H1 (cell line): ENCODE measurements at regions not wholly inside any gene's neighbourhood (a gene's known extent, or its start where the extent isn't known, plus 50 kb on each side); places are given as distances from the start of the nearest gene placed in this dataset.

Source experiments
- CTCF ChIA-PET: fragments of 300-600 bp; sonication (Branson Sonifier 250); formaldehyde crosslinking; loops from one replicate; lab custom pipeline; 2021; ENCODE audit not compliant: partially characterized antibody; lab: Charles Lee
- POLR2A ChIA-PET: fragments of 300-600 bp; sonication (Branson Sonifier 250); formaldehyde crosslinking; loops from one replicate; lab custom pipeline; 2021; ENCODE audit warnings: inconsistent platforms; ENCODE audit not compliant: partially characterized antibody; lab: Charles Lee
- DNase-seq, 2 experiments: peaks; one replicate each; pipeline versions ENCODE4 v3.0.0 to v3.0.0-alpha.2; 2010 to 2022; ENCODE audit warnings: low spot score in 2 of 2, low read depth in 1 of 2, mixed read lengths in 1 of 2
- FAIRE-seq: peaks from 2 replicates; lab custom pipeline; 2011; peaks lifted over from hg19 to GRCh38; lab: Jason Lieb, UNC
- H2AFZ ChIP-seq: 2 replicates; pipeline ENCODE4 v1.8.1; 2012; ENCODE audit warnings: low read length, inconsistent platforms
- H2AK5ac ChIP-seq: 2 replicates; pipeline ENCODE4 v1.6.1; 2013; ENCODE audit warnings: low read depth, low read length
- H2BK120ac ChIP-seq: replicated peaks from 2 replicates; pipeline ENCODE3; 2013; ENCODE audit warnings: low read depth, low read length, inconsistent platforms
- H2BK12ac ChIP-seq: 2 replicates; pipeline ENCODE4 v1.6.1; 2013; ENCODE audit warnings: low read depth, low read length
- H2BK15ac ChIP-seq: 2 replicates; pipeline ENCODE4 v1.6.1; 2013; ENCODE audit warnings: low read length
- H2BK20ac ChIP-seq: 2 replicates; pipeline ENCODE4 v1.6.1; 2013; ENCODE audit warnings: low read length
- H2BK5ac ChIP-seq: 2 replicates; pipeline ENCODE4 v1.6.1; 2013; ENCODE audit warnings: low read depth, low read length
- H3K14ac ChIP-seq: 2 replicates; pipeline ENCODE4 v1.6.1; 2013; ENCODE audit warnings: inconsistent platforms; ENCODE audit not compliant: insufficient read length
- H3K18ac ChIP-seq: 2 replicates; pipeline ENCODE4 v1.6.1; 2013; ENCODE audit warnings: low read length; ENCODE audit errors: extremely low read depth
- H3K23ac ChIP-seq: 2 replicates; pipeline ENCODE4 v1.6.1; 2013; ENCODE audit warnings: inconsistent platforms; ENCODE audit not compliant: insufficient read length
- H3K23me2 ChIP-seq: 2 replicates; pipeline ENCODE4 v1.6.1; 2013; ENCODE audit warnings: low read depth, low read length
- H3K27ac ChIP-seq: 2 replicates; pipeline ENCODE4 v1.6.1; 2011; ENCODE audit warnings: low read depth, low read length, inconsistent platforms
- H3K27me3 ChIP-seq, 4 experiments: replicated peaks in 1 of 4; 1 replicate in 1 of 4; 2 replicates in 3 of 4; pipeline versions ENCODE4 v1.6.1 to v1.8.1; 2011 to 2013; ENCODE audit warnings: low read length in 3 of 4, mild to moderate bottlenecking in 3 of 4, inconsistent platforms in 2 of 4, mixed read lengths in 2 of 4, moderate library complexity in 1 of 4; ENCODE audit not compliant: control insufficient read depth in 3 of 4, insufficient read depth in 3 of 4; ENCODE audit errors: extremely low read depth in 1 of 4
- H3K36me3 ChIP-seq, 4 experiments: 2 replicates each; pipeline versions ENCODE4 v1.6.1 to v1.8.1; 2011 to 2013; ENCODE audit warnings: mild to moderate bottlenecking in 4 of 4, low read length in 3 of 4, moderate library complexity in 2 of 4, control low read depth in 1 of 4, inconsistent platforms in 1 of 4; ENCODE audit not compliant: insufficient read depth in 4 of 4, control insufficient read depth in 2 of 4
- H3K4ac ChIP-seq: replicated peaks from 2 replicates; pipeline ENCODE3; 2013; ENCODE audit warnings: low read length, low read depth, mixed read lengths, inconsistent platforms; ENCODE audit not compliant: insufficient read length
- H3K4me1 ChIP-seq, 4 experiments: replicated peaks in 1 of 4; 1 replicate in 1 of 4; 2 replicates in 3 of 4; pipeline versions ENCODE4 v1.6.1 to v1.8.1; 2011 to 2013; ENCODE audit warnings: low read length in 3 of 4, inconsistent platforms in 2 of 4, mixed read lengths in 1 of 4; ENCODE audit not compliant: insufficient read depth in 4 of 4, control insufficient read depth in 3 of 4
- H3K4me2 ChIP-seq, 2 experiments: 2 replicates each; pipeline versions ENCODE4 v1.6.1 to v1.8.1; 2011 to 2013; ENCODE audit warnings: low read depth in 2 of 2, low read length in 2 of 2, control low read depth in 1 of 2, inconsistent platforms in 1 of 2, mild to moderate bottlenecking in 1 of 2; ENCODE audit not compliant: insufficient read depth in 1 of 2
- H3K4me3 ChIP-seq, 4 experiments: fragments of 200-600, 300-600 bp in 1 of 4; sonication (generic), shearing (Covaris generic), sonication (Bioruptor Twin) in 1 of 4; 2 replicates each; pipeline versions ENCODE4 v1.5.1 to v1.8.1; 2011 to 2016; ENCODE audit warnings: low read length in 4 of 4, low read depth in 3 of 4, control low read depth in 2 of 4, inconsistent platforms in 2 of 4, mild to moderate bottlenecking in 2 of 4, mixed read lengths in 1 of 4, moderate library complexity in 1 of 4; ENCODE audit not compliant: insufficient read depth in 2 of 4; ENCODE audit errors: extremely low read depth in 1 of 4
- H3K56ac ChIP-seq: replicated peaks from 2 replicates; pipeline ENCODE3; 2013; ENCODE audit warnings: low read depth, mild to moderate bottlenecking, mixed read lengths, low read length, inconsistent platforms; ENCODE audit not compliant: insufficient read length
- H3K79me1 ChIP-seq: 2 replicates; pipeline ENCODE4 v1.6.1; 2013; ENCODE audit warnings: low read depth, low read length, control low read depth
- H3K79me2 ChIP-seq, 2 experiments: 2 replicates each; pipeline versions ENCODE4 v1.6.1 to v1.8.1; 2012 to 2013; ENCODE audit warnings: low read length in 2 of 2, mild to moderate bottlenecking in 2 of 2, inconsistent platforms in 1 of 2; ENCODE audit not compliant: insufficient read depth in 2 of 2, control insufficient read depth in 1 of 2
- H3K9ac ChIP-seq, 4 experiments: replicated peaks in 1 of 4; 1 replicate in 1 of 4; 2 replicates in 3 of 4; pipeline versions ENCODE4 v1.6.1 to v1.8.1; 2011 to 2013; ENCODE audit warnings: low read depth in 3 of 4, low read length in 3 of 4, control low read depth in 2 of 4, mild to moderate bottlenecking in 2 of 4, moderate library complexity in 2 of 4, inconsistent platforms in 1 of 4; ENCODE audit errors: extremely low read depth in 1 of 4
- H3K9me3 ChIP-seq, 2 experiments: 2 replicates each; pipeline versions ENCODE4 v1.6.1 to v1.8.1; 2012 to 2013; ENCODE audit warnings: mild to moderate bottlenecking in 2 of 2, moderate library complexity in 2 of 2, control low read depth in 1 of 2, inconsistent platforms in 1 of 2, low read depth in 1 of 2, low read length in 1 of 2, mixed read lengths in 1 of 2; ENCODE audit not compliant: insufficient read depth in 2 of 2
- H4K20me1 ChIP-seq, 2 experiments: replicated peaks in 1 of 2; 2 replicates each; pipeline versions ENCODE3 to v1.8.1; 2011 to 2013; ENCODE audit warnings: inconsistent platforms in 2 of 2, low read length in 2 of 2, mild to moderate bottlenecking in 1 of 2; ENCODE audit not compliant: insufficient read depth in 2 of 2, control insufficient read depth in 1 of 2
- H4K5ac ChIP-seq: 2 replicates; pipeline ENCODE4 v1.6.1; 2013; ENCODE audit warnings: low read length, low read depth, mixed read lengths, inconsistent platforms; ENCODE audit not compliant: insufficient read length
- H4K8ac ChIP-seq: 2 replicates; pipeline ENCODE4 v1.8.0; 2013; ENCODE audit warnings: mild to moderate bottlenecking, moderate library complexity, low read length, inconsistent platforms; ENCODE audit not compliant: insufficient read depth; ENCODE audit errors: extremely low read depth
- H4K91ac ChIP-seq: replicated peaks from 2 replicates; pipeline ENCODE3; 2013; ENCODE audit warnings: low read length, mixed read lengths, inconsistent platforms; ENCODE audit not compliant: insufficient read length
- CREB1 ChIP-seq: IDR thresholded peaks from 2 replicates; pipeline ENCODE4 v1.6.1; 2012; ENCODE audit warnings: inconsistent platforms
- CTBP2 ChIP-seq: IDR thresholded peaks from 2 replicates; pipeline ENCODE4 v1.7.0; 2011; ENCODE audit warnings: borderline replicate concordance, mild to moderate bottlenecking, moderate library complexity, mixed read lengths, low read length; ENCODE audit not compliant: insufficient read depth, insufficient read length
- EGR1 ChIP-seq: IDR thresholded peaks from 2 replicates; pipeline ENCODE4 v1.6.1; 2011; ENCODE audit warnings: low read depth, low read length, borderline replicate concordance
- GTF2F1 ChIP-seq: IDR thresholded peaks from 2 replicates; pipeline ENCODE4 v1.6.1; 2012; ENCODE audit warnings: low read depth, low read length, improper control_type of control experiment, borderline replicate concordance
- JUND ChIP-seq: IDR thresholded peaks from 2 replicates; pipeline ENCODE4 v1.6.1; 2011; ENCODE audit warnings: mild to moderate bottlenecking, improper control_type of control experiment, low read length
- MAFK ChIP-seq: IDR thresholded peaks from 2 replicates; pipeline ENCODE4 v1.6.1; 2012; ENCODE audit warnings: low read depth, mild to moderate bottlenecking, improper control_type of control experiment, low read length
- PHF8 ChIP-seq: fragments of 200-600 bp; sonication (generic); conservative IDR thresholded peaks from 2 replicates; pipeline ENCODE4 v1.7.1; 2012; ENCODE audit warnings: low read depth, mild to moderate bottlenecking, inconsistent platforms, low read length, moderate library complexity
- SAP30 ChIP-seq: fragments of 300-600 bp; sonication (generic); IDR thresholded peaks from 2 replicates; pipeline ENCODE4 v1.7.1; 2012; ENCODE audit warnings: low read length, moderate library complexity, mild to moderate bottlenecking, inconsistent platforms; ENCODE audit not compliant: insufficient read depth, insufficient replicate concordance
- SIN3A ChIP-seq, 2 experiments: IDR thresholded peaks in 1 of 2; conservative IDR thresholded peaks in 1 of 2; 2 replicates each; pipeline ENCODE4 v1.6.1; 2011 to 2012; ENCODE audit warnings: low read length in 2 of 2, improper control_type of control experiment in 1 of 2, low read depth in 1 of 2, mild to moderate bottlenecking in 1 of 2
- TBP ChIP-seq: IDR thresholded peaks from 2 replicates; pipeline ENCODE4 v1.6.1; 2011; ENCODE audit warnings: low read depth, low read length, improper control_type of control experiment
- TCF12 ChIP-seq: IDR thresholded peaks from 2 replicates; pipeline ENCODE4 v1.6.1; 2011; ENCODE audit warnings: low read depth, mild to moderate bottlenecking, low read length
- USF2 ChIP-seq: IDR thresholded peaks from 2 replicates; pipeline ENCODE4 v1.6.1; 2011; ENCODE audit warnings: low read length, improper control_type of control experiment
- YY1 ChIP-seq: IDR thresholded peaks from 2 replicates; pipeline ENCODE4 v1.6.1; 2011; ENCODE audit warnings: low read depth, mild to moderate bottlenecking, low read length
- ZNF274 ChIP-seq: IDR thresholded peaks from 2 replicates; pipeline ENCODE4 v1.7.0; 2012; ENCODE audit warnings: low read length, borderline replicate concordance; ENCODE audit errors: extremely low read depth
- whole genome bisulfite sequencing, 2 experiments: shearing (Covaris generic) in 1 of 2; methylation state at CpG; one replicate each; pipeline versions ENCODE4 v1.1.6 to v1.1.7; 2013 to 2015; ENCODE audit warnings: low lambda C conversion rate in 2 of 2, mixed read lengths in 2 of 2, inconsistent platforms in 1 of 2, low coverage in 1 of 2, missing lambda C conversion rate in 1 of 2; ENCODE audit not compliant: insufficient replicate concordance in 2 of 2, insufficient coverage in 1 of 2, insufficient read length in 1 of 2; ENCODE audit errors: extremely low coverage in 1 of 2, missing lambda C conversion rate in 1 of 2; 5-methylcytosine and 5-hydroxymethylcytosine counted together

GRCh38 chr2:88854528-88854927 lies 163.1 kb downstream of the RPIA start:
- Histone ChIP-seq H4K5ac (no peak overlapping the region), H2BK15ac (no peak overlapping the region), H3K23me2 (no peaks in the 10 kb centered on the region; the same call in 1 of the 2 replicates), H2AK5ac (no peak overlapping the region), H3K14ac (no peak overlapping the region), H3K36me3 (no peaks in the 10 kb centered on the region), H2AFZ (no peak overlapping the region), H4K8ac (no peak overlapping the region), H2BK5ac (no peak overlapping the region), H2BK20ac (no peak overlapping the region), H2BK120ac (no peak overlapping the region), H3K27ac (no peak overlapping the region), H4K91ac (no peak overlapping the region), H3K4me1 (peaks cover 7 to 18% (median 9%) of the 10 kb centered on the region in 4 experiments; a peak in 5 of 7 replicates), H3K56ac (no peak overlapping the region), H3K23ac (no peak overlapping the region), H3K9ac (no peak overlapping the region), H3K4ac (no peak overlapping the region), H3K79me1 (no peaks in the 10 kb centered on the region), H3K9me3 (no peaks in the 10 kb centered on the region), H3K79me2 (no peaks in the 10 kb centered on the region), H4K20me1 (no peaks in the 10 kb centered on the region), H2BK12ac (no peak overlapping the region), H3K4me2 (no peak overlapping the region), H3K27me3 (no peaks in the 10 kb centered on the region), H3K4me3 (no peak overlapping the region), H3K18ac (no peak overlapping the region)
- no peak for FAIRE-seq
- 81% methylated on average over 2 of the region's 2 CpGs; no CpG with 5 or more reads in 1 of the 2 experiments for WGBS, 2 experiments
- ChIA-PET POLR2A (no interaction called here), CTCF (no interaction called here)
- no peak for DNase-seq
- TF ChIP-seq EGR1 (no peak), TBP (no peak), YY1 (no peak), PHF8 (no peak), MAFK (no peak), SIN3A (conservative IDR thresholded peaks at IDR 0.05 in 1 of 2, IDR thresholded peaks at IDR 0.05 in 1 of 2; ENCODE audit: low read depth in 1 of 2, low read length in 2 of 2) (no peak), TCF12 (no peak), GTF2F1 (no peak), CTBP2 (no peak), USF2 (no peak), ZNF274 (no peak), SAP30 (no peak), CREB1 (no peak), JUND (no peak)
